ENCODE measurements at regions not wholly inside any gene's neighbourhood (a gene's known extent, or its start where the extent isn't known, plus 50 kb on each side); places are given as distances from the start of the nearest gene placed in this dataset.

DNA sequence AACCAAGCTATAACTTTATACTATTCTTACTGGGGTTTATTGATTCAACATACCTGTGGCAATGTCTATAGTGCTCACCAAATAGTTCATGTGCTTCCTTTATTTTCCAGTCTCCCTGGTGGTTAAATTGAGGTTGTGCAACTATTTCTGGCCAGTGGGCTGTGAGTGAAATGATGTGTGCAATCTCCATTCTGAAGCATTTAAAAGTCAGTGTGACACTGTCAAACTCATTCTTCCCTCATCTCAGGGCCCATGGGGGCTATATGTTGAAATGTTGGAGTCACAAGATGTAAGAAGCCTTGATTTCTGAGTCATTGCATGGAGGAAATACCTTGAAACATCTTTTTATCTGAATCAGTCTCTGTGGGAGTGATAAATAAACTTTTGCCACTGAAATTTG lies 414.3 kb upstream of the RPS6KA3 start:
- ATAC-seq (no peak), DNase-seq (ENCODE audit: low spot score) (no peak)
- no peaks in the 10 kb centered on the region for H3K4me1 Mint-ChIP-seq
- no peaks in the 10 kb centered on the region for H3K36me3 Mint-ChIP-seq
- ChIA-PET CTCF (no interaction called here), POLR2A (no interaction called here)
- H3K9me3 Mint-ChIP-seq, result no peaks in the 10 kb centered on the region
- H3K27me3 Mint-ChIP-seq (ENCODE audit: low read depth), result no peaks in the 10 kb centered on the region
- TF ChIP-seq, protein P1, sequence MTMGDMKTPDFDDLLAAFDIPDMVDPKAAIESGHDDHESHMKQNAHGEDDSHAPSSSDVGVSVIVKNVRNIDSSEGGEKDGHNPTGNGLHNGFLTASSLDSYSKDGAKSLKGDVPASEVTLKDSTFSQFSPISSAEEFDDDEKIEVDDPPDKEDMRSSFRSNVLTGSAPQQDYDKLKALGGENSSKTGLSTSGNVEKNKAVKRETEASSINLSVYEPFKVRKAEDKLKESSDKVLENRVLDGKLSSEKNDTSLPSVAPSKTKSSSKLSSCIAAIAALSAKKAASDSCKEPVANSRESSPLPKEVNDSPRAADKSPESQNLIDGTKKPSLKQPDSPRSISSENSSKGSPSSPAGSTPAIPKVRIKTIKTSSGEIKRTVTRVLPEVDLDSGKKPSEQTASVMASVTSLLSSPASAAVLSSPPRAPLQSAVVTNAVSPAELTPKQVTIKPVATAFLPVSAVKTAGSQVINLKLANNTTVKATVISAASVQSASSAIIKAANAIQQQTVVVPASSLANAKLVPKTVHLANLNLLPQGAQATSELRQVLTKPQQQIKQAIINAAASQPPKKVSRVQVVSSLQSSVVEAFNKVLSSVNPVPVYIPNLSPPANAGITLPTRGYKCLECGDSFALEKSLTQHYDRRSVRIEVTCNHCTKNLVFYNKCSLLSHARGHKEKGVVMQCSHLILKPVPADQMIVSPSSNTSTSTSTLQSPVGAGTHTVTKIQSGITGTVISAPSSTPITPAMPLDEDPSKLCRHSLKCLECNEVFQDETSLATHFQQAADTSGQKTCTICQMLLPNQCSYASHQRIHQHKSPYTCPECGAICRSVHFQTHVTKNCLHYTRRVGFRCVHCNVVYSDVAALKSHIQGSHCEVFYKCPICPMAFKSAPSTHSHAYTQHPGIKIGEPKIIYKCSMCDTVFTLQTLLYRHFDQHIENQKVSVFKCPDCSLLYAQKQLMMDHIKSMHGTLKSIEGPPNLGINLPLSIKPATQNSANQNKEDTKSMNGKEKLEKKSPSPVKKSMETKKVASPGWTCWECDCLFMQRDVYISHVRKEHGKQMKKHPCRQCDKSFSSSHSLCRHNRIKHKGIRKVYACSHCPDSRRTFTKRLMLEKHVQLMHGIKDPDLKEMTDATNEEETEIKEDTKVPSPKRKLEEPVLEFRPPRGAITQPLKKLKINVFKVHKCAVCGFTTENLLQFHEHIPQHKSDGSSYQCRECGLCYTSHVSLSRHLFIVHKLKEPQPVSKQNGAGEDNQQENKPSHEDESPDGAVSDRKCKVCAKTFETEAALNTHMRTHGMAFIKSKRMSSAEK (CRISPR knock-in tag; IDR thresholded peaks at IDR 0.05; ENCODE audit: borderline replicate concordance), result no peak
- TF ChIP-seq HMGA2 (CRISPR knock-in tag; IDR thresholded peaks at IDR 0.05), result no peak
- TF ChIP-seq, protein P2, sequence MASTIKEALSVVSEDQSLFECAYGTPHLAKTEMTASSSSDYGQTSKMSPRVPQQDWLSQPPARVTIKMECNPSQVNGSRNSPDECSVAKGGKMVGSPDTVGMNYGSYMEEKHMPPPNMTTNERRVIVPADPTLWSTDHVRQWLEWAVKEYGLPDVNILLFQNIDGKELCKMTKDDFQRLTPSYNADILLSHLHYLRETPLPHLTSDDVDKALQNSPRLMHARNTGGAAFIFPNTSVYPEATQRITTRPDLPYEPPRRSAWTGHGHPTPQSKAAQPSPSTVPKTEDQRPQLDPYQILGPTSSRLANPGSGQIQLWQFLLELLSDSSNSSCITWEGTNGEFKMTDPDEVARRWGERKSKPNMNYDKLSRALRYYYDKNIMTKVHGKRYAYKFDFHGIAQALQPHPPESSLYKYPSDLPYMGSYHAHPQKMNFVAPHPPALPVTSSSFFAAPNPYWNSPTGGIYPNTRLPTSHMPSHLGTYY (CRISPR knock-in tag; IDR thresholded peaks at IDR 0.05), result no peak
- TF ChIP-seq, protein P3, sequence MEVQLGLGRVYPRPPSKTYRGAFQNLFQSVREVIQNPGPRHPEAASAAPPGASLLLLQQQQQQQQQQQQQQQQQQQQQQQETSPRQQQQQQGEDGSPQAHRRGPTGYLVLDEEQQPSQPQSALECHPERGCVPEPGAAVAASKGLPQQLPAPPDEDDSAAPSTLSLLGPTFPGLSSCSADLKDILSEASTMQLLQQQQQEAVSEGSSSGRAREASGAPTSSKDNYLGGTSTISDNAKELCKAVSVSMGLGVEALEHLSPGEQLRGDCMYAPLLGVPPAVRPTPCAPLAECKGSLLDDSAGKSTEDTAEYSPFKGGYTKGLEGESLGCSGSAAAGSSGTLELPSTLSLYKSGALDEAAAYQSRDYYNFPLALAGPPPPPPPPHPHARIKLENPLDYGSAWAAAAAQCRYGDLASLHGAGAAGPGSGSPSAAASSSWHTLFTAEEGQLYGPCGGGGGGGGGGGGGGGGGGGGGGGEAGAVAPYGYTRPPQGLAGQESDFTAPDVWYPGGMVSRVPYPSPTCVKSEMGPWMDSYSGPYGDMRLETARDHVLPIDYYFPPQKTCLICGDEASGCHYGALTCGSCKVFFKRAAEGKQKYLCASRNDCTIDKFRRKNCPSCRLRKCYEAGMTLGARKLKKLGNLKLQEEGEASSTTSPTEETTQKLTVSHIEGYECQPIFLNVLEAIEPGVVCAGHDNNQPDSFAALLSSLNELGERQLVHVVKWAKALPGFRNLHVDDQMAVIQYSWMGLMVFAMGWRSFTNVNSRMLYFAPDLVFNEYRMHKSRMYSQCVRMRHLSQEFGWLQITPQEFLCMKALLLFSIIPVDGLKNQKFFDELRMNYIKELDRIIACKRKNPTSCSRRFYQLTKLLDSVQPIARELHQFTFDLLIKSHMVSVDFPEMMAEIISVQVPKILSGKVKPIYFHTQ (CRISPR knock-in tag; IDR thresholded peaks at IDR 0.05), result no peak
- TF ChIP-seq, protein P4, sequence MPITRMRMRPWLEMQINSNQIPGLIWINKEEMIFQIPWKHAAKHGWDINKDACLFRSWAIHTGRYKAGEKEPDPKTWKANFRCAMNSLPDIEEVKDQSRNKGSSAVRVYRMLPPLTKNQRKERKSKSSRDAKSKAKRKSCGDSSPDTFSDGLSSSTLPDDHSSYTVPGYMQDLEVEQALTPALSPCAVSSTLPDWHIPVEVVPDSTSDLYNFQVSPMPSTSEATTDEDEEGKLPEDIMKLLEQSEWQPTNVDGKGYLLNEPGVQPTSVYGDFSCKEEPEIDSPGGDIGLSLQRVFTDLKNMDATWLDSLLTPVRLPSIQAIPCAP (CRISPR knock-in tag; IDR thresholded peaks at IDR 0.05), result no peak
- TF ChIP-seq, protein P5, sequence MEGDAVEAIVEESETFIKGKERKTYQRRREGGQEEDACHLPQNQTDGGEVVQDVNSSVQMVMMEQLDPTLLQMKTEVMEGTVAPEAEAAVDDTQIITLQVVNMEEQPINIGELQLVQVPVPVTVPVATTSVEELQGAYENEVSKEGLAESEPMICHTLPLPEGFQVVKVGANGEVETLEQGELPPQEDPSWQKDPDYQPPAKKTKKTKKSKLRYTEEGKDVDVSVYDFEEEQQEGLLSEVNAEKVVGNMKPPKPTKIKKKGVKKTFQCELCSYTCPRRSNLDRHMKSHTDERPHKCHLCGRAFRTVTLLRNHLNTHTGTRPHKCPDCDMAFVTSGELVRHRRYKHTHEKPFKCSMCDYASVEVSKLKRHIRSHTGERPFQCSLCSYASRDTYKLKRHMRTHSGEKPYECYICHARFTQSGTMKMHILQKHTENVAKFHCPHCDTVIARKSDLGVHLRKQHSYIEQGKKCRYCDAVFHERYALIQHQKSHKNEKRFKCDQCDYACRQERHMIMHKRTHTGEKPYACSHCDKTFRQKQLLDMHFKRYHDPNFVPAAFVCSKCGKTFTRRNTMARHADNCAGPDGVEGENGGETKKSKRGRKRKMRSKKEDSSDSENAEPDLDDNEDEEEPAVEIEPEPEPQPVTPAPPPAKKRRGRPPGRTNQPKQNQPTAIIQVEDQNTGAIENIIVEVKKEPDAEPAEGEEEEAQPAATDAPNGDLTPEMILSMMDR (IDR thresholded peaks at IDR 0.05), result no peak
- TF ChIP-seq MXD4 (CRISPR knock-in tag; IDR thresholded peaks at IDR 0.05; ENCODE audit: borderline replicate concordance), result no peak
- TF ChIP-seq, protein P6, sequence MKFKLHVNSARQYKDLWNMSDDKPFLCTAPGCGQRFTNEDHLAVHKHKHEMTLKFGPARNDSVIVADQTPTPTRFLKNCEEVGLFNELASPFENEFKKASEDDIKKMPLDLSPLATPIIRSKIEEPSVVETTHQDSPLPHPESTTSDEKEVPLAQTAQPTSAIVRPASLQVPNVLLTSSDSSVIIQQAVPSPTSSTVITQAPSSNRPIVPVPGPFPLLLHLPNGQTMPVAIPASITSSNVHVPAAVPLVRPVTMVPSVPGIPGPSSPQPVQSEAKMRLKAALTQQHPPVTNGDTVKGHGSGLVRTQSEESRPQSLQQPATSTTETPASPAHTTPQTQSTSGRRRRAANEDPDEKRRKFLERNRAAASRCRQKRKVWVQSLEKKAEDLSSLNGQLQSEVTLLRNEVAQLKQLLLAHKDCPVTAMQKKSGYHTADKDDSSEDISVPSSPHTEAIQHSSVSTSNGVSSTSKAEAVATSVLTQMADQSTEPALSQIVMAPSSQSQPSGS (CRISPR knock-in tag; IDR thresholded peaks at IDR 0.05; ENCODE audit: borderline replicate concordance, low read depth), result no peak
- H3K27ac Mint-ChIP-seq, result no peak overlapping the region
- H3K4me3 Mint-ChIP-seq, result no peak overlapping the region

DNA sequence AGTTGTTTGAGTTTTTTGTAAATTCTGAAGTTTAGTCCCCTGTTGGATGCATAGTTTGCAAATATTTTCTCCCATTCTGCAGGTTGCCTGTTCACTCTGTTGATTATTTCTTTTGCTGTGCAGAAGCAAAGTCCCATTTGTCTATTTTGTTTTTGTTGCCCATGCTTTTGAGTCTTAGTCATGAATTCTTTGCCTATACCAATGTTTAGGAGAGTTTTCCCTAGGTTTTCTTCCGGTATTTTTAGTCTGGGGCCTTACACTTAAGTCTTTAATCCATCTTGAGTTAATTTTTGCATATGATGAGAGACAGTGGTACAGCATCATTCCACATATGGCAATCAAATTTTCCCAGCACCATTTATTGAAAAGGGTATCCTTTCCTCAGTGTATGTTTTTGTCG lies 405.8 kb upstream of the RPS6KA3 start:
- no peak overlapping the region for H3K27ac Mint-ChIP-seq
- DNase-seq (ENCODE audit: low spot score) (no peak), ATAC-seq (no peak)
- no peak overlapping the region for H3K4me3 Mint-ChIP-seq
- ChIA-PET POLR2A (no interaction called here), CTCF (no interaction called here)
- no peaks in the 10 kb centered on the region for H3K36me3 Mint-ChIP-seq
- no peaks in the 10 kb centered on the region for H3K27me3 Mint-ChIP-seq (ENCODE audit: low read depth)
- no peaks in the 10 kb centered on the region for H3K4me1 Mint-ChIP-seq
- no peaks in the 10 kb centered on the region for H3K9me3 Mint-ChIP-seq
- TF ChIP-seq, protein P7, sequence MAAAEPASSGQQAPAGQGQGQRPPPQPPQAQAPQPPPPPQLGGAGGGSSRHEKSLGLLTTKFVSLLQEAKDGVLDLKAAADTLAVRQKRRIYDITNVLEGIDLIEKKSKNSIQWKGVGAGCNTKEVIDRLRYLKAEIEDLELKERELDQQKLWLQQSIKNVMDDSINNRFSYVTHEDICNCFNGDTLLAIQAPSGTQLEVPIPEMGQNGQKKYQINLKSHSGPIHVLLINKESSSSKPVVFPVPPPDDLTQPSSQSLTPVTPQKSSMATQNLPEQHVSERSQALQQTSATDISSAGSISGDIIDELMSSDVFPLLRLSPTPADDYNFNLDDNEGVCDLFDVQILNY (CRISPR knock-in tag; IDR thresholded peaks at IDR 0.05), result no peak
- TF ChIP-seq CBFB (CRISPR knock-in tag; IDR thresholded peaks at IDR 0.05; ENCODE audit: low read depth) (no peak), ETV6 (CRISPR knock-in tag; IDR thresholded peaks at IDR 0.05) (no peak), ZNF671 (CRISPR knock-in tag; IDR thresholded peaks at IDR 0.05) (no peak), MXD4 (CRISPR knock-in tag; IDR thresholded peaks at IDR 0.05; ENCODE audit: borderline replicate concordance) (no peak), EMX1 (CRISPR knock-in tag; IDR thresholded peaks at IDR 0.05) (no peak)
- TF ChIP-seq, protein P8, sequence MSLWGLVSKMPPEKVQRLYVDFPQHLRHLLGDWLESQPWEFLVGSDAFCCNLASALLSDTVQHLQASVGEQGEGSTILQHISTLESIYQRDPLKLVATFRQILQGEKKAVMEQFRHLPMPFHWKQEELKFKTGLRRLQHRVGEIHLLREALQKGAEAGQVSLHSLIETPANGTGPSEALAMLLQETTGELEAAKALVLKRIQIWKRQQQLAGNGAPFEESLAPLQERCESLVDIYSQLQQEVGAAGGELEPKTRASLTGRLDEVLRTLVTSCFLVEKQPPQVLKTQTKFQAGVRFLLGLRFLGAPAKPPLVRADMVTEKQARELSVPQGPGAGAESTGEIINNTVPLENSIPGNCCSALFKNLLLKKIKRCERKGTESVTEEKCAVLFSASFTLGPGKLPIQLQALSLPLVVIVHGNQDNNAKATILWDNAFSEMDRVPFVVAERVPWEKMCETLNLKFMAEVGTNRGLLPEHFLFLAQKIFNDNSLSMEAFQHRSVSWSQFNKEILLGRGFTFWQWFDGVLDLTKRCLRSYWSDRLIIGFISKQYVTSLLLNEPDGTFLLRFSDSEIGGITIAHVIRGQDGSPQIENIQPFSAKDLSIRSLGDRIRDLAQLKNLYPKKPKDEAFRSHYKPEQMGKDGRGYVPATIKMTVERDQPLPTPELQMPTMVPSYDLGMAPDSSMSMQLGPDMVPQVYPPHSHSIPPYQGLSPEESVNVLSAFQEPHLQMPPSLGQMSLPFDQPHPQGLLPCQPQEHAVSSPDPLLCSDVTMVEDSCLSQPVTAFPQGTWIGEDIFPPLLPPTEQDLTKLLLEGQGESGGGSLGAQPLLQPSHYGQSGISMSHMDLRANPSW (CRISPR knock-in tag; conservative IDR thresholded peaks at IDR 0.05; ENCODE audit: low read depth), result no peak
- TF ChIP-seq, protein P5 (IDR thresholded peaks at IDR 0.05), result no peak
- TF ChIP-seq, protein P4 (CRISPR knock-in tag; IDR thresholded peaks at IDR 0.05), result no peak

All from WTC11 (cell line).